Muscle of arm (tissue), 1 donor: ENCODE measurements at regions not wholly inside any gene's neighbourhood (a gene's known extent, or its start where the extent isn't known, plus 50 kb on each side); places are given as distances from the start of the nearest gene placed in this dataset.
"Not testable (repeated sequence)": the region's sequence is repeated elsewhere in the genome, so short reads cannot be mapped to it uniquely, and the experiment has no call there.

Experiments
- DNase-seq: peaks from one replicate; pipeline ENCODE4 v3.0.0-alpha.2; 2013

DNA sequence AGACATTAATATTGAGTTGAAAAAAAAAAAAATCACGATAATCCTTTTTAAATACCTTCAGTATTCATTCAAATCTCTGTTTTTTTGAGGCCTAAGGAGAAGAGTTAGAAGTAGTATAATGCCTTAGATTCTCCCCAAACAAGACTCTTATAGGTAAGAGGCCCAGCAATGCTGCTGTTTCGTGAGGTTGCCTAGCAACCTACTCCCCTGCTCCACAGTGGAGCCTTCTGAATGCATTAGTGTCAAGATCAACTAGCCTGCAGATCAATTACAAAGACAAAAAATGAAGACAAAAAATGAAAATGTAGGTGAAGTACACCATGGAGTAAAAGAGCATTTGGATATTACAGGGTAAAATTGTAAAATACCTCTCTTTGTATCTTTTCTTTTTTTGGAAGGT is 229.8 kb upstream of the LUZP2 start:
- no peak for DNase-seq

DNA sequence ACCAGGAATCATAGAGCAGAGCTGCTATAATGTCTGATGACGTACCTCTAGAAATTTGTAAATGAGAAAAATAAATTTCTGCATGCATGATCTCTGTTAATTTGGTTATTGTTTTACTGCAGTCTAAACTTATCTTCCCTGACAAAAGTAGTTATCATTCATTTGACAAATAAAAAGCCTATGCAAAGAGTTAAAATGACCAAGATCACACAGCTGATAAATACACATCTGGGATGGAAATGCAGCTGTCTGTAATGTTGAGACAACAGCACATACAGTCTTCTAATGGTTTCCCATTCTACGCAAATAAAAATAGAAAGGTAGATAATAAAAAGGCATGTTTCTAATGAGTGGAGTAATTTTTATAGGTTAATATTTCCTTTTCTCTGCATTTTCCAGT is 225.1 kb upstream of the LUZP2 start:
- DNase-seq: no peak

DNA sequence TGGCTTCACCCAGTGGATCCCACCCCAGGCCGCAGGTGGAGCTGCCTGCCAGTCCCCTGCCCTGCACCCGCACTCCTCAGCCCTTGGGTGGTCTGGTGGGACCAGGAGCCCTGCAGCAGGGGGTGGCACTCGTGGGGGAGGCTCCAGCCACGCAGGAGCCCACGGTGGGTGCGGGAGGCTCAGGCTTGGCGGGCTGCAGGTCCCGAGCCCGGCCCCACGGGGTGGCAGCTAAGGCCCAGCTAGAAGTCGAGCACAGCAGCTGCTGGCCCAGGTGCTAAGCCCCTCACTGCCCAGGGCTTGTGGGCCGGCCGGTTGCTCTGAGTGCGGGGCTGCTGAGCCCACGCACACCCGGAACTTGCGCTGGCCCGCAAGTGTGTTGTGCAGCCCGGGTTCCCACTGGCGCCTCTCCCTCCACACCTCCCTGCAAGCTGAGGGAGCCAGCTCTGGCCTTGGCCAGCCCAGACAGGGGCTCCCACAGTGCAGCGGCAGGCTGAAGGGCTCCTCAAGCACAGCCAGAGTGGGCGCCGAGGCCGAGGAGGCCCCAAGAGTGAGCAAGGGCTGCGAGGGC is 222.6 kb upstream of the LUZP2 start:
- DNase-seq: not testable (repeated sequence)

- DNase-seq: no peak
Observed at GRCh38 chr11:24286238-24286637, 210.6 kb upstream of the LUZP2 start.

DNA sequence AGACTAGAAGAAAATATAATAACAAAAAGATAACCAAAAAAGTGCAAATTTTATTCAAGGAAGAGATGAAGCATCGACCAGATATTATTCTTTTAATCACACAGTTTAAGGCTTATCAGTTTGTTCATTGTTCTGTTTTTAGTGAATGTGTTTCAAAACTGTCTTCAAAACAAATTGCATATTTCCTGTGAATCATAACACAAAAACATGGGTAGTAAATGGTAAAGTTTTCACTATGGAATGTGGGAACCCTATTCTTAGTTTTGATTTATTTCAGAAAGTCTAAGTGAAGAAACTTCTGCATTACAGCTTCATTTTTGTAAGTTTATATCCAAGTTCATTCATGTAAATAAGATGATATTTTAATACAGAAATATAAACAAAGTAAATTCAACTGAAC is 207.6 kb upstream of the LUZP2 start:
- no peak for DNase-seq

DNA sequence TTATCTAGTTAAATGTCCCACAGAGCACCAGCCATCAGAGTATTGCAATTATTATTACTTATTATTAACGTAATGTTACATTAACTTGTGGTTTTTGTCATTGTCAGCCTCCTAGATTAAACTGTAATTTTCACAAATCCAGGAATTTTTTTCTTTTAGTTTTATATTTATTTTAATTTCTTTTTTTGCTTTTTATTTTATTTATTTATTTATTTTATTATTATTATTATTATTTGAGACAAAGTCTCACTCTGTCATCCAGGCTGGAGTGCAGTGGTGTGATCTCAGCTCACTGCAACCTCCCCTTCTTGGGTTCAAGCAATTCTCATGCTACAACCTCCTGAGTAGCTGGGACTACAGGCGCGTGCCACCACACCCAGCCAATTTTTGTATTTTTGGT is 202.9 kb upstream of the LUZP2 start:
- no peak for DNase-seq

DNA sequence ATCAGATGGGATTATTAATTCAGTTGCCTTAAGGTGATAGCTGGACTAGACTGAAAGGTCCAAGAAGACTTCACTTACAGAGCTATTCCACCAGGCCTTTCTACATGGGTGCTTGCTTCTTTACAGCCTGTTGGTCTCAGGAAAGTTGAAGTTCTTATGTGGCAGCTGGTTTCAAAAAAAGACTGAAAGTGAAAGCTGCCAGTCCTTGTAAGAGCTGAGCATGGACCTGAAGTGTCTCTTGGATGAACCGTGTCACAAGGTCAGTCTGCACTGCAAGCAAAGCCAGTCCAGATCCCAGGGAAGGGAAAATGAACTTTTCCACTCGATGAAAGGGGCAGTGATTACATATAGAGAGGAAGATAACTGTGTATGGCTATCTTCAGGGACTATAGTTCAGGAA is 201.5 kb upstream of the LUZP2 start:
- no peak for DNase-seq

GRCh38 chr11:24297461-24297860 is 199.4 kb upstream of the LUZP2 start:
- DNase-seq: peak; percentile 59

GRCh38 chr11:24298146-24298545 is 198.7 kb upstream of the LUZP2 start:
- DNase-seq: peak; percentile 10

- DNase-seq: no peak
Observed at GRCh38 chr11:24311974-24312373, 184.9 kb upstream of the LUZP2 start.

- DNase-seq: no peak
Observed at GRCh38 chr11:24312464-24313238, 184.2 kb upstream of the LUZP2 start.

DNA sequence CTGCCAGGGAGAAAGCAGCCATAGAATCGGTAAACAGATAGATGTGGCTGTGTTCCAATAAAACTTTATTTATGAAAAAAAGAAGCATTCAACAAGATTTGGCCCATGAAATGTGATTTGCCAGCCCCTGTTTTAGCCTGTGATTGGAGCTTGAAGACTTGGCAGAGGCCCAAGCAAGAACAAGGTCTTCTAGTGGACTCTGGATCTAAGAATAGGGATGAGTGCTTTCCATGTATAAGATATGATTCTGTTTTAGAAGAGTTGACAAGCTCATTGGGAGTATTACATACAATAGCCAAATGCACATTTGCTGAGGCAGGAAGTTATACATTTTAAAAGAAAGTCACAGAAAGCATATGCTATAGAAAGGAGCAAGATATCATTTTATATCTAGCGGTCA is 175.6 kb upstream of the LUZP2 start:
- DNase-seq: no peak

GRCh38 chr11:24324211-24324610 is 172.6 kb upstream of the LUZP2 start:
- DNase-seq: no peak

GRCh38 chr11:24344222-24344621 is 152.6 kb upstream of the LUZP2 start:
- DNase-seq: no peak

- no peak for DNase-seq
Observed at GRCh38 chr11:24348908-24349307, 147.9 kb upstream of the LUZP2 start.

- no peak for DNase-seq
Observed at GRCh38 chr11:24351179-24351578, 145.7 kb upstream of the LUZP2 start.

DNA sequence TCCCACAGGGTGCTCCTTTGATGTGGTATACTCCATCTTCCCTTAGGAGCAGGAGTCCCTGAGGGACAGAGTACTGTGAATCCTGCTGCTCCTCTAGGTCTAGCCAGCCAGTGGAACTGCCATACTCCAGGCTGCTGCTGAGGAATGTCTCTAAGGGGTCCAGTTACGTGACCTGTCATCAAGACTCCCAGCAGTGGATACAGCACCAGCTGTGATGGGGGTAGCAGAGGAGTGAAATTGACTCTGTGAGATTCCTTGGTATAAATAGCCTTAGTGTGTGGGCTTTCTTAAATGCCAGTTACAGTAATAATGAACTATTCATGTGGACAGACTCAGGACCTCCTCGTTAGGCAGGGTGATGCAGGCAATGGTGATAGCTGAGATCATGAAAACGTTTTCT is 140.4 kb upstream of the LUZP2 start:
- DNase-seq: peak; percentile 7

DNA sequence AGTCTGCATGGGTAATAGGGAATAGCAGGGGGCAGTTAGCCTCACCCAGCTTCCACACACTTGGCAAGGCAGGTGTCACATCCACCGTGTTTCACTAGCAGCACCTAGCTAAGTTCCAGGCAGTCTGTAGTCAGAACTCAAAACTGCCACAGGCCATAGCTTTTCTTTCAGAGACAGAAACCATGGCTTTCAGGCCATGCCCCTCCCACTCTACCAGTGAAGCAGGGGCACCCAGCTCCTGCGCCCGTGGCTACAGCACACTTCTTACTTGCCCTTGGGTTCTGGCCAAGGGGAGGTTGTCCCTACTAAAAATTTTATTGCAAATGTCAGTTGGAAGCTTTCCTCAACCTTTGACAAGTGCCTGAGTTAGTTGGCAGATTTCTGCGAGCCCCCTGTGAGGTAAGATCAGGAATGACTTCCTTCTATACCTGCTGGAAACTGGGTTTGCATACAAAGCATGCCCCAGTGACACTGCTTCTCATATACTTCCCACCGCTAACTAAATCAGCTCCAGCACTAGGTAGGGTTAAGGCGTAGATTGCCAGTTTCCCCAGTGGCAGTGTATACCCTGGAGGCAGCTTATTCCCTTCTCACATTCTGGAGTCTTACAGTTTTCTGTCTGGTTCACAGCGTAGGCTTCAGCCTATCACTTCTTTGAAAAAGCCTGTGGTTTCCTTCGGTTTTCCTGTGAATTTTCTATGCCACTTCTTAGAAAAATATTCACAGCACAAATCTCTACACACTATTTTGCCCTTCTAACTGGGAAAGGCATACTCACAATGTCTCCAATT is 139.0 kb upstream of the LUZP2 start:
- DNase-seq: no peak

DNA sequence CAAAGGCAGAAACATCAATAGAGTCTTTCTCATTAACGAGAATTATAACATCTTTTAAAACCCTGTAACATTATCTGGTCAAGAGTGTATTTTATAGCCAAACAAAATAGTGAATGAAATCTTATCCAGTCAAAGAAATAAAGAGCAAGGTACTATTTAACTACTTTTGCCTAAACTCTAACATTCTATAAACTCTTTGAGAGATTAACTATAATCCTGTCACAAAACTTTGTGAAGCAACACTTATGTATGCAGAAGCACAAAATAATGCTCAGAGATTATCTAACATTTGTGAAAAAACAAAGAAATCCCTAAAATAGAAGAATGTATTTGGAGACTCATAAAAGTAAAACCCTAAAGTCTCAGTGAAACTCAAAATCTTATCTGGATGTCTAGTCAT is 124.4 kb upstream of the LUZP2 start:
- DNase-seq: no peak

DNA sequence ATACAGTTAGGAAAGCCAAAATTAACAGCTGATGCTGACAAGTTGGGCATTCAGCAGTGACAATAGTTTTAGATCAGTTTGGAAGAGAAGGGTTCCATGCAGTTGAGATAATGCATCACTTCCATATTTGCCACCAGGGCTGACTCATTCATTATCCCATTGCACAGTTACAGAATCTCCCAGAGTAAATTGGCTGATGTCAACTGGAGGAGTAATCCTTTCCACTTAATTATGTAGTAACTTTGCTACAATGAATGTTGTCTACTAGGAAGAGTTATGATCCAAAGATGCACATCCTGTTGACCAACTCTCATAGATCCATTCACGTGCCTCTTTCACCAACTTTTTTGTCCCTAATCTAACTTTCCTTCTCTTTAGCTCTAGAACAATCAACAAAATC is 123.3 kb upstream of the LUZP2 start:
- no peak for DNase-seq

GRCh38 chr11:24375351-24375750 is 121.5 kb upstream of the LUZP2 start:
- DNase-seq: no peak

GRCh38 chr11:24375931-24376330 is 120.9 kb upstream of the LUZP2 start:
- no peak for DNase-seq

DNA sequence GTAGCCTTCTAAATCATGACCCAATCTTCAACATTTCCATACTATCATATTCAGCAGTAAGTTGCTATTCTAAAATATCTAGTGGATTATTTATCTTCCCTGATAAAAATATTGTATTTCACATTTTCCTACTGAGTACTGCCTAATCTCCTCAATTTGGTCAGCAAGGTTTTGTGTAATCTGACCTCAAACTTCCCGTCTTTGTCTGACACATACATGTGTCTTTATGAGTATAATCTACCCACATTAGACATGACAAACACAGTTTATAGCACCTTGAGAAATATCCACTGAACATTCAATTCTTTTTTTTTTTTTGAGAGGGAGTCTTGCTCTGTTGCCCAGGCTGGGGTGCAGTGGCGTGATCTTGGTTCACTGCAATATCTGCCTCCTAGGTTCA is 113.7 kb upstream of the LUZP2 start:
- no peak for DNase-seq
